ENCODE measurements at regions not wholly inside any gene's neighbourhood (a gene's known extent, or its start where the extent isn't known, plus 50 kb on each side); places are given as distances from the start of the nearest gene placed in this dataset.

DNA sequence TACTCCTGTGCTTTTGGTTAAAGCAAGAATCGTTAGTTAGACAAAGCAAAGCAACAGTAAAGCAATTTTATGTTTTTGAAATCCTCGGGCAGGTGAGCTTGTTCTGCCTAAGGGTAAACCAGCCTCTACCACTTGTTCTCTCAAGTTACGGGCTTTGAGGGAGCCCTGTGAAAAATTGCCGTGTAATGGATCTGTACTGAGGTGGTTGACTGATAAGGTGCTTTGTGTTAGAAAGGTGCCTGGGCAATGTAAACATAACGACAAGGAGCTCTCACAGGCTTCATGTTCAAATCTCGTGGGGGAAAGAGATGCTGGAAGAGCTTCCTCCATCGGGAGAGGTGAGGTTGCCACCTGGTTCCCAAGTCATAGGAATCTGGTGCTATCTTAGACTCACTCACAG is 111.8 kb downstream of the TRAPPC11 start:
- TF ChIP-seq POLR2A (IDR thresholded peaks at IDR 0.05; ENCODE audit: low read length) (no peak), SREBF2 (IDR thresholded peaks at IDR 0.05) (no peak), TFCP2L1 (CRISPR knock-in tag; IDR thresholded peaks at IDR 0.05) (no peak), MYC (IDR thresholded peaks at IDR 0.05; ENCODE audit: borderline replicate concordance, low read length) (no peak), GATA3 (IDR thresholded peaks at IDR 0.05; ENCODE audit: borderline replicate concordance) (no peak), TP53 (CRISPR knock-in tag; IDR thresholded peaks at IDR 0.05) (no peak), BHLHE40 (IDR thresholded peaks at IDR 0.05; ENCODE audit: low read depth, low read length) (no peak), EP300 (IDR thresholded peaks at IDR 0.05) (no peak), ESRRA (IDR thresholded peaks at IDR 0.05; ENCODE audit: borderline replicate concordance, low read length) (no peak), CEBPB (IDR thresholded peaks at IDR 0.05) (no peak), RAD21 (conservative IDR thresholded peaks at IDR 0.05 in 1 of 2, IDR thresholded peaks at IDR 0.05 in 1 of 2) (no peak)
- TF ChIP-seq, protein P1, sequence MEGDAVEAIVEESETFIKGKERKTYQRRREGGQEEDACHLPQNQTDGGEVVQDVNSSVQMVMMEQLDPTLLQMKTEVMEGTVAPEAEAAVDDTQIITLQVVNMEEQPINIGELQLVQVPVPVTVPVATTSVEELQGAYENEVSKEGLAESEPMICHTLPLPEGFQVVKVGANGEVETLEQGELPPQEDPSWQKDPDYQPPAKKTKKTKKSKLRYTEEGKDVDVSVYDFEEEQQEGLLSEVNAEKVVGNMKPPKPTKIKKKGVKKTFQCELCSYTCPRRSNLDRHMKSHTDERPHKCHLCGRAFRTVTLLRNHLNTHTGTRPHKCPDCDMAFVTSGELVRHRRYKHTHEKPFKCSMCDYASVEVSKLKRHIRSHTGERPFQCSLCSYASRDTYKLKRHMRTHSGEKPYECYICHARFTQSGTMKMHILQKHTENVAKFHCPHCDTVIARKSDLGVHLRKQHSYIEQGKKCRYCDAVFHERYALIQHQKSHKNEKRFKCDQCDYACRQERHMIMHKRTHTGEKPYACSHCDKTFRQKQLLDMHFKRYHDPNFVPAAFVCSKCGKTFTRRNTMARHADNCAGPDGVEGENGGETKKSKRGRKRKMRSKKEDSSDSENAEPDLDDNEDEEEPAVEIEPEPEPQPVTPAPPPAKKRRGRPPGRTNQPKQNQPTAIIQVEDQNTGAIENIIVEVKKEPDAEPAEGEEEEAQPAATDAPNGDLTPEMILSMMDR (IDR thresholded peaks at IDR 0.05): no peak
- TF ChIP-seq, protein P2, sequence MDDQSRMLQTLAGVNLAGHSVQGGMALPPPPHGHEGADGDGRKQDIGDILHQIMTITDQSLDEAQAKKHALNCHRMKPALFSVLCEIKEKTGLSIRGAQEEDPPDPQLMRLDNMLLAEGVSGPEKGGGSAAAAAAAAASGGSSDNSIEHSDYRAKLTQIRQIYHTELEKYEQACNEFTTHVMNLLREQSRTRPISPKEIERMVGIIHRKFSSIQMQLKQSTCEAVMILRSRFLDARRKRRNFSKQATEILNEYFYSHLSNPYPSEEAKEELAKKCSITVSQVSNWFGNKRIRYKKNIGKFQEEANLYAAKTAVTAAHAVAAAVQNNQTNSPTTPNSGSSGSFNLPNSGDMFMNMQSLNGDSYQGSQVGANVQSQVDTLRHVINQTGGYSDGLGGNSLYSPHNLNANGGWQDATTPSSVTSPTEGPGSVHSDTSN (IDR thresholded peaks at IDR 0.05): no peak
- TF ChIP-seq, protein P3, sequence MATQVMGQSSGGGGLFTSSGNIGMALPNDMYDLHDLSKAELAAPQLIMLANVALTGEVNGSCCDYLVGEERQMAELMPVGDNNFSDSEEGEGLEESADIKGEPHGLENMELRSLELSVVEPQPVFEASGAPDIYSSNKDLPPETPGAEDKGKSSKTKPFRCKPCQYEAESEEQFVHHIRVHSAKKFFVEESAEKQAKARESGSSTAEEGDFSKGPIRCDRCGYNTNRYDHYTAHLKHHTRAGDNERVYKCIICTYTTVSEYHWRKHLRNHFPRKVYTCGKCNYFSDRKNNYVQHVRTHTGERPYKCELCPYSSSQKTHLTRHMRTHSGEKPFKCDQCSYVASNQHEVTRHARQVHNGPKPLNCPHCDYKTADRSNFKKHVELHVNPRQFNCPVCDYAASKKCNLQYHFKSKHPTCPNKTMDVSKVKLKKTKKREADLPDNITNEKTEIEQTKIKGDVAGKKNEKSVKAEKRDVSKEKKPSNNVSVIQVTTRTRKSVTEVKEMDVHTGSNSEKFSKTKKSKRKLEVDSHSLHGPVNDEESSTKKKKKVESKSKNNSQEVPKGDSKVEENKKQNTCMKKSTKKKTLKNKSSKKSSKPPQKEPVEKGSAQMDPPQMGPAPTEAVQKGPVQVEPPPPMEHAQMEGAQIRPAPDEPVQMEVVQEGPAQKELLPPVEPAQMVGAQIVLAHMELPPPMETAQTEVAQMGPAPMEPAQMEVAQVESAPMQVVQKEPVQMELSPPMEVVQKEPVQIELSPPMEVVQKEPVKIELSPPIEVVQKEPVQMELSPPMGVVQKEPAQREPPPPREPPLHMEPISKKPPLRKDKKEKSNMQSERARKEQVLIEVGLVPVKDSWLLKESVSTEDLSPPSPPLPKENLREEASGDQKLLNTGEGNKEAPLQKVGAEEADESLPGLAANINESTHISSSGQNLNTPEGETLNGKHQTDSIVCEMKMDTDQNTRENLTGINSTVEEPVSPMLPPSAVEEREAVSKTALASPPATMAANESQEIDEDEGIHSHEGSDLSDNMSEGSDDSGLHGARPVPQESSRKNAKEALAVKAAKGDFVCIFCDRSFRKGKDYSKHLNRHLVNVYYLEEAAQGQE (IDR thresholded peaks at IDR 0.05): no peak
